ENCODE measurements at regions not wholly inside any gene's neighbourhood (a gene's known extent, or its start where the extent isn't known, plus 50 kb on each side); places are given as distances from the start of the nearest gene placed in this dataset.

GRCh38 chr20:22216984-22217383 lies 367.4 kb downstream of the FOXA2 start:
- H3K4me1 ChIP-seq, result peaks cover 0 to 34% (median 0%) of the 10 kb centered on the region in 3 donors
- no peak overlapping the region for H3K27ac ChIP-seq
- no peaks in the 10 kb centered on the region for H3K36me3 ChIP-seq
- H3K4me3 ChIP-seq, result peak overlapping the region in 1 of 4 donors; percentile 11
- no peak for DNase-seq
- intact Hi-C loops (cut with DNase I), result no loop called here
- no peak for TF ChIP-seq POLR2A (IDR thresholded peaks at IDR 0.05)
- TF ChIP-seq CTCF (IDR thresholded peaks at IDR 0.05), result no peak
- H3K9me3 ChIP-seq, result no peaks in the 10 kb centered on the region
- peaks cover 0 to 3% (median 0%) of the 10 kb centered on the region in 4 donors for H3K27me3 ChIP-seq
- WGBS, 2 donors, result 21 to 33% methylated on average over 1 to 6 of the region's 11 CpGs

- TF ChIP-seq POLR2A (IDR thresholded peaks at IDR 0.05) (no peak), CTCF (IDR thresholded peaks at IDR 0.05) (no peak)
- H3K27ac ChIP-seq, result no peak overlapping the region
Observed at GRCh38 chr20:22214296-22214695, 370.1 kb downstream of the FOXA2 start.

GRCh38 chr20:22213271-22213670 lies 371.1 kb downstream of the FOXA2 start:
- no peak for DNase-seq
- TF ChIP-seq CTCF (IDR thresholded peaks at IDR 0.05) (no peak), POLR2A (IDR thresholded peaks at IDR 0.05) (no peak)
- Histone ChIP-seq H3K9me3 (no peaks in the 10 kb centered on the region), H3K4me3 (no peak overlapping the region), H3K27me3 (peaks cover 0 to 3% (median 0%) of the 10 kb centered on the region in 4 donors), H3K36me3 (no peaks in the 10 kb centered on the region), H3K27ac (no peak overlapping the region), H3K4me1 (peaks cover 0 to 22% (median 0%) of the 10 kb centered on the region in 3 donors)
- 22 to 42% methylated on average over 4 of the region's 4 CpGs for WGBS, 2 donors
- intact Hi-C loops (cut with DNase I), result no loop called here

More at GRCh38 chr20:22214296-22214695, 370.1 kb downstream of the FOXA2 start:
- H3K9me3 ChIP-seq, result no peaks in the 10 kb centered on the region
- WGBS, 2 donors, result 55 to 67% methylated on average over 3 of the region's 3 CpGs
- intact Hi-C loops (cut with DNase I), result no loop called here
- DNase-seq, result no peak
- no peaks in the 10 kb centered on the region for H3K36me3 ChIP-seq
- peaks cover 0 to 3% (median 0%) of the 10 kb centered on the region in 4 donors for H3K27me3 ChIP-seq
- no peak overlapping the region for H3K4me3 ChIP-seq
- peaks cover 0 to 25% (median 0%) of the 10 kb centered on the region in 3 donors for H3K4me1 ChIP-seq

- no peak for TF ChIP-seq CTCF (IDR thresholded peaks at IDR 0.05)
- TF ChIP-seq POLR2A (IDR thresholded peaks at IDR 0.05), result no peak
- no peak for DNase-seq
Observed at GRCh38 chr20:22207280-22207679, 377.1 kb downstream of the FOXA2 start.

GRCh38 chr20:22204801-22205200 lies 379.6 kb downstream of the FOXA2 start:
- H3K4me3 ChIP-seq, result no peak overlapping the region
- intact Hi-C loops (cut with DNase I), result no loop called here
- WGBS, 2 donors, result 76 to 86% methylated on average over 4 of the region's 4 CpGs

More at GRCh38 chr20:22207280-22207679, 377.1 kb downstream of the FOXA2 start:
- no peaks in the 10 kb centered on the region for H3K27me3 ChIP-seq
- H3K4me1 ChIP-seq, result no peaks in the 10 kb centered on the region
- H3K9me3 ChIP-seq, result no peaks in the 10 kb centered on the region
- H3K36me3 ChIP-seq, result no peaks in the 10 kb centered on the region
- H3K4me3 ChIP-seq, result no peak overlapping the region
- intact Hi-C loops (cut with DNase I), result no loop called here
- no peak overlapping the region for H3K27ac ChIP-seq

More at GRCh38 chr20:22204801-22205200, 379.6 kb downstream of the FOXA2 start:
- no peak for TF ChIP-seq CTCF (IDR thresholded peaks at IDR 0.05)
- TF ChIP-seq POLR2A (IDR thresholded peaks at IDR 0.05), result no peak
- no peak overlapping the region for H3K27ac ChIP-seq
- no peaks in the 10 kb centered on the region for H3K27me3 ChIP-seq
- H3K36me3 ChIP-seq, result no peaks in the 10 kb centered on the region
- no peak for DNase-seq
- H3K9me3 ChIP-seq, result no peaks in the 10 kb centered on the region
- H3K4me1 ChIP-seq, result no peaks in the 10 kb centered on the region
